GM21367 (cell line): ENCODE measurements at regions not wholly inside any gene's neighbourhood (a gene's known extent, or its start where the extent isn't known, plus 50 kb on each side); places are given as distances from the start of the nearest gene placed in this dataset.

Source experiments
- ATAC-seq: cut with Tn5 transposase; IDR thresholded peaks from one replicate; pipeline ENCODE4 v1.9.1; 2021; ENCODE audit not compliant: unreplicated experiment

GRCh38 chr15:93180128-93180527 is 91.1 kb upstream of the RGMA start:
- no peak for ATAC-seq

- ATAC-seq: no peak
These were observed 90.7 kb upstream of the RGMA start for GRCh38 chr15:93179700-93180102.

DNA sequence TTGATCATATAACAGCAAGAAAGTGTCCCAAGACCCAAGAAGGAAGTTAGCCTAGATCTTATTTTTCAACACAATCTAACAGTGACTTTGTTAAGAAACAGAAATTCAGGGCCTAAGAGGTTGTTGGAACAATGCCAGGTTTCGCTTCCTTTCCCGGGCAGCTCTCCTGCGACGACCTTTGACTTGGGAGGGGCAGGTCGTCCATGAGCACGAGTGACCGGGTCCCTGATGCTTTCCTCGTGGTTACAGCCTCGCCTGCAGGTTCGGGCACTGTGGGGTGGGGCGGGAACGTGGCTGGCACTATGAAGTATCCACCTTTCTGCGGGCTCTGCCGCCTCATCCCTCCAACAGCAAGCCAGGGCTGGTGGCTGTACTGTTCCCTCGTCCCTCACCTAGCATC is 90.1 kb upstream of the RGMA start:
- no peak for ATAC-seq

DNA sequence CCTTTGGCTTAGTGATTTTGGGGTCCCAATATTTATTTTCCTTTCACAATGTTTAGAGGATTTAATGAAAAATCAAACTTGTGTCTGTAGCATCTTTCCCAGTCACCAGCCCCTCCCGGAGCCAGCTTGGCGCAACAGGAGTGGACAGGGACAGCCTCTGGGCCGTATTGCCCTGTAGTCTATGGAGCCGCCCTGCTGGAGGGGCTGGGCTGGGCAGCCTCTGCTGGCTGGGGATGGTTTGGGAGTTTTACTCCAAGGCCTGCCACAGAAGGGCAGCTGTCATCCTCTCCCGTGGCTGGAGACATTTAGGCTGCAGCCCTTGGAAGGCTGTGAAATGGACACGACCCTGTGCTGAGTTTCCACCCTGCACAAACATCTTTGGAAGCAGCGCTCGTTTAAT is 89.4 kb upstream of the RGMA start:
- no peak for ATAC-seq

- ATAC-seq: no peak
These were observed 87.1 kb upstream of the RGMA start for GRCh38 chr15:93176065-93176464.

DNA sequence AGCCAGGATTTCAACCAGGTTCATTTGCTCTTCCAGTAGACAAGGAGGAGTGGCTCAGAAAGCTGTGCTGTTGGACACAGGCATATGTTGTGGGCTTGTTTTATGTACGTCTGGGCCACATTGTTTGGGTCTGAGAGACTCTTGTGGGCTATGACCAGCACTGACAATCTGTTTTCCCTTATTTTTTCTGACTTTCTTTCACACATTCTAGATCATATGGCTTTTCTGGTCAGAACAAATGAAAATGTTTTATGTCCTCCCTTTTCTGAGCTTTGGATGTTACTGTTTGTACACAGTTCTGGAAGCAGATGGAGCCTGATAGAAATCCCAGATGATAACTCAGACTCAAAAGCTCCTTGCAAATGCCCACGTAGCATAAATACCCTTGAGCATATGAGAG is 85.8 kb upstream of the RGMA start:
- no peak for ATAC-seq

DNA sequence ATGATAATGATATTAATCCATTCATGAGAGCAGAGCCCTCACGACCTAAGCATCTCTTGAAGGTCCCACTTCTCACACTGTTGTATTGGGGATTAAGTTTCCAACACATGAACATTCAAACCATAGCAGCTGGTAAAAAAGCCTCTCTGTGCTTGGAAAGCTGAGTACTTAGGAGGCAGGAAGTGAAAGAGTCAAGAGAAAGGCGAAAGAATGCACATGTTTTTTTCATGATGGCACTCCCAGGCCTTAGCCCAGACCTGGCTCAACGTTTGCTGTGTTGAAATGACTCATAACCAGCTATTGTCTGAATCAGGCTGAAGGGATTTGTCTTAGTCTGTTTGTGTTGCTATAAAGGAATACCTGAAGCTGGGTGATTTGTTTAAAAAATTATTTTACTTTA is 84.4 kb upstream of the RGMA start:
- ATAC-seq: no peak

GRCh38 chr15:93171476-93171875 is 82.5 kb upstream of the RGMA start:
- no peak for ATAC-seq

DNA sequence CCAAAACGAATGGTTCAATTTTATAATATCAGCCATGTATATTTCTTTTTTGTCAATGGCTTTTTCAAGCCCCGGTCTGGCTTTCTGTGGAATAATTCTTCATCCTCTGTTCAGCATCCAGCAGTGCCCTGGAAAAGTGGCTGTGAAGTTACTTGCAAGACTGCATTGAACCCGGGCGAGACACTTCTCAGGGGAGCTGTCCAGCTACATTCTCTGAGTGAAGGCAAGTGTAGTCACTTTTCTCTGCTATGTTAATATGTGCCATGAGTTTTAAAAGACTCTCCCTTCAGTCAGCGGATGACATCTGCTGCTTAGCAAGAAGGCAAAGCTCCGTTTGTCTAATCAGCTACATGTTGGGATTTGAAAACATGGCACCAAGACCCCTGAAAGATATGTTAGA is 81.3 kb upstream of the RGMA start:
- ATAC-seq: no peak

DNA sequence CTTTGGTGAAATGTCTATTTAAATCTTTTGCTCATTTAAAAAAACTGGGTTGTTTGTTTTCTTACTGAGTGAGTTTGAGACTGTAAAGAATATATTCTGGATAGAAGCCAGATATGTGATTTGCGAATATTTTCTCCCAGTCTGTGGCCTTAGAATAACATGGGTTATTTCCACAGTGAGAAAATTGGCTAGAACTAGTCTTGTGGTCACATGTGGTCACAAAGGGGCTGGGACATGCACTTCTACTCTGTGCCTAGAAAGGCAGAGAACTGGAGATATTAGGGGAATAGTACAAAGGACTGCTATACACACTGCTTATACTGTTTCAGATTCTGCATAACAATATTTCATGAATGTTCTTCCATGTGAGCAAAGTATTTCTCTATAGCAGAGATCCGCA is 79.9 kb upstream of the RGMA start:
- no peak for ATAC-seq

- no peak for ATAC-seq
These were observed 78.3 kb upstream of the RGMA start for GRCh38 chr15:93167291-93167690.

GRCh38 chr15:93166675-93167074 is 77.7 kb upstream of the RGMA start:
- ATAC-seq: no peak

- ATAC-seq: no peak
These were observed 76.9 kb upstream of the RGMA start for GRCh38 chr15:93165734-93166470.

DNA sequence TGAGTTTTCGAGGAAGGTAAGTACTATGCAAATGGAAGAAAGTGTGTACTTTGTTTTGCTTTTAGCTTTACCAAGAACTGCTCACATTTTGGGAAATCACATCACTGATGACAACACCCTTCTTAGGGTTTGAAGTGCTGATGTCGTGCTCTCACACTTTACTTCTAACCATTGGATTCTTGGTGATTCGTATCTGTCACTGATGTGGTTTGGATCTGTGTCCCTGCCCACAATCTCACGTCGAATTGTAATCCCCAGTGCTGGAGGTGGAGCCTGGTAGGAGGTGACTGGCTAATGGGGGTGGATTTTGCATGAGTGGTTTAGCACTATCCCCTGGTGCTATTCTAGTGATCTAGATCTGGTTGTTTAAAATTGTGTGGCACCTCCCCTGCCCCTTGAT is 75.4 kb upstream of the RGMA start:
- no peak for ATAC-seq

DNA sequence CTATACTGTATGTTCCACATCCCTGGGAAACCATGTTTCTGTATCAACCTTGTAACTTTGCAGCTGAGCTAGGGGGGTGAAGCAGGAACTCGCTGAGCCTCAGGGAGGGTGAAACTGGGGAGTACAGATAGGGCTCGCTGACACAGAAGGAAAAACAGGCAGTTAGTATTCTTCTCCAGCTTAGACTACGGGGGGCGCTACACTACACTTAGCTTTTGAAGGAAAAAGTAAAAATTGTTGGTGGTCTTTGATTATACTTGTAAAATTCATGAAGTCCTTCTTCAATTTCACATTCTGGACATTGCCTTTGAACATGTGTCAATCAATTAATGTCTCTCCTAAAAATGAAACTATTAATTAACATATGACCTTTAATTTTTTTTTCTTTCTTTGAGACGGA is 73.5 kb upstream of the RGMA start:
- ATAC-seq: no peak

DNA sequence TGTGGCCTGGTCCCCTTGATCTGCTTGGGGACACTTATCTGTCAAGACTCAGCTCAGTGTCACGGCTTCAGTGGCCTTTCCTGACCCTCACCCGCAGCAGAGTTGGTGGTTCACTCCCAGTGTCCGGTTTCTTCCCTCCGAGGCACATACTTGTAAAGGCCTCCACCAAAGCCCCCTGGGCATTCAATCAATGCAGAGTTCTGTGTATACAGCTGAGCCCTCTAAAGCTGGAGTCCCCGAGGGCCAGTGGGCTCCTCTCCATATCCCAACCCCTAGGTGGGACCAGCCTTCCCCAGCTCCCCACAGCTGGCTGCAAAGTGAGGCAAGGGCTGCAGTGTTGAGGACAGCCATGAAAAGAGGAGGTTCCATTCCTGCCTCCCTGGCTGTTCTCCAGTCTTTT is 70.9 kb upstream of the RGMA start:
- ATAC-seq: no peak

GRCh38 chr15:93158097-93158900 is 69.3 kb upstream of the RGMA start:
- no peak for ATAC-seq

DNA sequence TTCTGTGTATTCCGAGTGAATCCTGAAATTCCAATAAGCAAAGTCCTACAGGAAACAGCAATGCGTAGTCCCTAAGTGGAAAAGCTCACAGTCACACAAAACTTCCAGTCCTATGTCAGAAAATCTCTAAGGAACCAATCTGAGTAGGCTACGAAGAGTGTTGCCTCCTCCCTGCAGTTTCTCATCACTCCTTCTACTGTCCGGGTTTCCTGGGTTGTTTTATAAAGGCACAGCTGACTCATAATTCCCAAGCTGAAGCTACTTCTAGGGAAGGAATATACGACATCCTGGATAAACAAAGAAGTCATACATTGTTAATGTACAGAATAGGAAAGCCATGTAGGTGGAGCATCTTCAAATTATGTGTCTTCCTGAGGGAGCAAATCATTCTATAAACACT is 65.7 kb upstream of the RGMA start:
- no peak for ATAC-seq

DNA sequence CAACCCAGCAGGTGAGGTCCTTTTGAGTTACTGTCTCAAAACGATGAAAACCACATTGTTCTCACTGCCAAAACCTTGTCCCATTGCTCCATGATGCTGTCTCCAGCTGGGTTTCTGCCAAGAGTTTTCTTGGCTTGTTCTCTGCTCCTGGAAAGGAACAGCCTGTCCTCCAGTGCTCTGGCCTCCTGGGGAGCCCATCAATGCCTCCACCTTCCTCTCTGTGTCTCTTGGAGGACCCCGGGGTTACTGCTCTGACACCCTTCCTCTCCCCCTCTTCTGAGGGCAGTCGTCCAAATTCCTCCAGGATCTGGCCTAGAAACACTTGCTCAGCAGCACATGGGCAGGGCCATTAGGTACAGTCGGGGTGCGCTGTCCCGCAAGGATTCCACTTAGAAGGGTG is 63.9 kb upstream of the RGMA start:
- ATAC-seq: no peak

DNA sequence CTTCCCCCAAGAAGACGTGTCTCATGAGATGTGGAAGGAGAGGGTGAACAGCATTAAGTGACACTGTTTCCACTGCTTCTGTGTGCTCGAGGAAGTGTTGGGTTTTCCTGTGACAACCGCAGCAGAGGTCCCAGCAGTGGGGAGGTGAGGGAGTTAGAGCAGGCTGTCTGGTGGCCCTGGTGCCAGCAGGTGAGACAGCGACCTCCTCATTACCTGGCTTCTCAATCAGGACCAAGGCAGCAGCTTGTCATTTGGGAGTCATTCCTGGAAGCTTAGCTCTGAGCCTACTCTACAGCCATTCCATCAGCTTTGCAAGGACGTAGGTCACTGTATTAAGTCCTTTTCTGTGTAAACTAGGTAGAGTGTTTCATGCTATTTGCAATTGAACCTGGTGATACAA is 63.3 kb upstream of the RGMA start:
- ATAC-seq: no peak

GRCh38 chr15:93150910-93151881 is 62.2 kb upstream of the RGMA start:
- no peak for ATAC-seq
